H1 (cell line): ENCODE measurements at regions not wholly inside any gene's neighbourhood (a gene's known extent, or its start where the extent isn't known, plus 50 kb on each side); places are given as distances from the start of the nearest gene placed in this dataset.

Experiments used
- CTCF ChIA-PET: fragments of 300-600 bp; sonication (Branson Sonifier 250); formaldehyde crosslinking; loops from one replicate; lab custom pipeline; 2021; ENCODE audit not compliant: partially characterized antibody; lab: Charles Lee
- POLR2A ChIA-PET: fragments of 300-600 bp; sonication (Branson Sonifier 250); formaldehyde crosslinking; loops from one replicate; lab custom pipeline; 2021; ENCODE audit warnings: inconsistent platforms; ENCODE audit not compliant: partially characterized antibody; lab: Charles Lee
- DNase-seq, 2 experiments: peaks; one replicate each; pipeline versions ENCODE4 v3.0.0 to v3.0.0-alpha.2; 2010 to 2022; ENCODE audit warnings: low spot score in 2 of 2, low read depth in 1 of 2, mixed read lengths in 1 of 2
- FAIRE-seq: peaks from 2 replicates; lab custom pipeline; 2011; peaks lifted over from hg19 to GRCh38; lab: Jason Lieb, UNC
- H2AFZ ChIP-seq: 2 replicates; pipeline ENCODE4 v1.8.1; 2012; ENCODE audit warnings: low read length, inconsistent platforms
- H2AK5ac ChIP-seq: 2 replicates; pipeline ENCODE4 v1.6.1; 2013; ENCODE audit warnings: low read depth, low read length
- H2BK120ac ChIP-seq: replicated peaks from 2 replicates; pipeline ENCODE3; 2013; ENCODE audit warnings: low read depth, low read length, inconsistent platforms
- H2BK12ac ChIP-seq: 2 replicates; pipeline ENCODE4 v1.6.1; 2013; ENCODE audit warnings: low read depth, low read length
- H2BK15ac ChIP-seq: 2 replicates; pipeline ENCODE4 v1.6.1; 2013; ENCODE audit warnings: low read length
- H2BK20ac ChIP-seq: 2 replicates; pipeline ENCODE4 v1.6.1; 2013; ENCODE audit warnings: low read length
- H2BK5ac ChIP-seq: 2 replicates; pipeline ENCODE4 v1.6.1; 2013; ENCODE audit warnings: low read depth, low read length
- H3K14ac ChIP-seq: 2 replicates; pipeline ENCODE4 v1.6.1; 2013; ENCODE audit warnings: inconsistent platforms; ENCODE audit not compliant: insufficient read length
- H3K18ac ChIP-seq: 2 replicates; pipeline ENCODE4 v1.6.1; 2013; ENCODE audit warnings: low read length; ENCODE audit errors: extremely low read depth
- H3K23ac ChIP-seq: 2 replicates; pipeline ENCODE4 v1.6.1; 2013; ENCODE audit warnings: inconsistent platforms; ENCODE audit not compliant: insufficient read length
- H3K23me2 ChIP-seq: 2 replicates; pipeline ENCODE4 v1.6.1; 2013; ENCODE audit warnings: low read depth, low read length
- H3K27ac ChIP-seq: 2 replicates; pipeline ENCODE4 v1.6.1; 2011; ENCODE audit warnings: low read depth, low read length, inconsistent platforms
- H3K27me3 ChIP-seq, 4 experiments: replicated peaks in 1 of 4; 1 replicate in 1 of 4; 2 replicates in 3 of 4; pipeline versions ENCODE4 v1.6.1 to v1.8.1; 2011 to 2013; ENCODE audit warnings: low read length in 3 of 4, mild to moderate bottlenecking in 3 of 4, inconsistent platforms in 2 of 4, mixed read lengths in 2 of 4, moderate library complexity in 1 of 4; ENCODE audit not compliant: control insufficient read depth in 3 of 4, insufficient read depth in 3 of 4; ENCODE audit errors: extremely low read depth in 1 of 4
- H3K36me3 ChIP-seq, 4 experiments: 2 replicates each; pipeline versions ENCODE4 v1.6.1 to v1.8.1; 2011 to 2013; ENCODE audit warnings: mild to moderate bottlenecking in 4 of 4, low read length in 3 of 4, moderate library complexity in 2 of 4, control low read depth in 1 of 4, inconsistent platforms in 1 of 4; ENCODE audit not compliant: insufficient read depth in 4 of 4, control insufficient read depth in 2 of 4
- H3K4ac ChIP-seq: replicated peaks from 2 replicates; pipeline ENCODE3; 2013; ENCODE audit warnings: low read length, low read depth, mixed read lengths, inconsistent platforms; ENCODE audit not compliant: insufficient read length
- H3K4me1 ChIP-seq, 4 experiments: replicated peaks in 1 of 4; 1 replicate in 1 of 4; 2 replicates in 3 of 4; pipeline versions ENCODE4 v1.6.1 to v1.8.1; 2011 to 2013; ENCODE audit warnings: low read length in 3 of 4, inconsistent platforms in 2 of 4, mixed read lengths in 1 of 4; ENCODE audit not compliant: insufficient read depth in 4 of 4, control insufficient read depth in 3 of 4
- H3K4me2 ChIP-seq, 2 experiments: 2 replicates each; pipeline versions ENCODE4 v1.6.1 to v1.8.1; 2011 to 2013; ENCODE audit warnings: low read depth in 2 of 2, low read length in 2 of 2, control low read depth in 1 of 2, inconsistent platforms in 1 of 2, mild to moderate bottlenecking in 1 of 2; ENCODE audit not compliant: insufficient read depth in 1 of 2
- H3K4me3 ChIP-seq, 4 experiments: fragments of 200-600, 300-600 bp in 1 of 4; sonication (generic), shearing (Covaris generic), sonication (Bioruptor Twin) in 1 of 4; 2 replicates each; pipeline versions ENCODE4 v1.5.1 to v1.8.1; 2011 to 2016; ENCODE audit warnings: low read length in 4 of 4, low read depth in 3 of 4, control low read depth in 2 of 4, inconsistent platforms in 2 of 4, mild to moderate bottlenecking in 2 of 4, mixed read lengths in 1 of 4, moderate library complexity in 1 of 4; ENCODE audit not compliant: insufficient read depth in 2 of 4; ENCODE audit errors: extremely low read depth in 1 of 4
- H3K56ac ChIP-seq: replicated peaks from 2 replicates; pipeline ENCODE3; 2013; ENCODE audit warnings: low read depth, mild to moderate bottlenecking, mixed read lengths, low read length, inconsistent platforms; ENCODE audit not compliant: insufficient read length
- H3K79me1 ChIP-seq: 2 replicates; pipeline ENCODE4 v1.6.1; 2013; ENCODE audit warnings: low read depth, low read length, control low read depth
- H3K79me2 ChIP-seq, 2 experiments: 2 replicates each; pipeline versions ENCODE4 v1.6.1 to v1.8.1; 2012 to 2013; ENCODE audit warnings: low read length in 2 of 2, mild to moderate bottlenecking in 2 of 2, inconsistent platforms in 1 of 2; ENCODE audit not compliant: insufficient read depth in 2 of 2, control insufficient read depth in 1 of 2
- H3K9ac ChIP-seq, 4 experiments: replicated peaks in 1 of 4; 1 replicate in 1 of 4; 2 replicates in 3 of 4; pipeline versions ENCODE4 v1.6.1 to v1.8.1; 2011 to 2013; ENCODE audit warnings: low read depth in 3 of 4, low read length in 3 of 4, control low read depth in 2 of 4, mild to moderate bottlenecking in 2 of 4, moderate library complexity in 2 of 4, inconsistent platforms in 1 of 4; ENCODE audit errors: extremely low read depth in 1 of 4
- H3K9me3 ChIP-seq, 2 experiments: 2 replicates each; pipeline versions ENCODE4 v1.6.1 to v1.8.1; 2012 to 2013; ENCODE audit warnings: mild to moderate bottlenecking in 2 of 2, moderate library complexity in 2 of 2, control low read depth in 1 of 2, inconsistent platforms in 1 of 2, low read depth in 1 of 2, low read length in 1 of 2, mixed read lengths in 1 of 2; ENCODE audit not compliant: insufficient read depth in 2 of 2
- H4K20me1 ChIP-seq, 2 experiments: replicated peaks in 1 of 2; 2 replicates each; pipeline versions ENCODE3 to v1.8.1; 2011 to 2013; ENCODE audit warnings: inconsistent platforms in 2 of 2, low read length in 2 of 2, mild to moderate bottlenecking in 1 of 2; ENCODE audit not compliant: insufficient read depth in 2 of 2, control insufficient read depth in 1 of 2
- H4K5ac ChIP-seq: 2 replicates; pipeline ENCODE4 v1.6.1; 2013; ENCODE audit warnings: low read length, low read depth, mixed read lengths, inconsistent platforms; ENCODE audit not compliant: insufficient read length
- H4K8ac ChIP-seq: 2 replicates; pipeline ENCODE4 v1.8.0; 2013; ENCODE audit warnings: mild to moderate bottlenecking, moderate library complexity, low read length, inconsistent platforms; ENCODE audit not compliant: insufficient read depth; ENCODE audit errors: extremely low read depth
- H4K91ac ChIP-seq: replicated peaks from 2 replicates; pipeline ENCODE3; 2013; ENCODE audit warnings: low read length, mixed read lengths, inconsistent platforms; ENCODE audit not compliant: insufficient read length
- CEBPB ChIP-seq: IDR thresholded peaks from 2 replicates; pipeline ENCODE4 v1.6.1; 2012; ENCODE audit warnings: low read depth, low read length
- CTBP2 ChIP-seq: IDR thresholded peaks from 2 replicates; pipeline ENCODE4 v1.7.0; 2011; ENCODE audit warnings: borderline replicate concordance, mild to moderate bottlenecking, moderate library complexity, mixed read lengths, low read length; ENCODE audit not compliant: insufficient read depth, insufficient read length
- EP300 ChIP-seq, 2 experiments: IDR thresholded peaks; 1 replicate in 1 of 2; 2 replicates in 1 of 2; pipeline ENCODE4 v1.6.1; 2011 to 2012; ENCODE audit warnings: low read depth in 2 of 2, low read length in 2 of 2, mild to moderate bottlenecking in 2 of 2, borderline replicate concordance in 1 of 2, inconsistent platforms in 1 of 2, moderate library complexity in 1 of 2
- RBBP5 ChIP-seq: IDR thresholded peaks from 2 replicates; pipeline ENCODE4 v1.7.1; 2012; ENCODE audit warnings: low read depth, mild to moderate bottlenecking, inconsistent platforms, low read length, moderate library complexity, borderline replicate concordance
- WGBS, 2 experiments: shearing (Covaris generic) in 1 of 2; methylation state at CpG; one replicate each; pipeline versions ENCODE4 v1.1.6 to v1.1.7; 2013 to 2015; ENCODE audit warnings: low lambda C conversion rate in 2 of 2, mixed read lengths in 2 of 2, inconsistent platforms in 1 of 2, low coverage in 1 of 2, missing lambda C conversion rate in 1 of 2; ENCODE audit not compliant: insufficient replicate concordance in 2 of 2, insufficient coverage in 1 of 2, insufficient read length in 1 of 2; ENCODE audit errors: extremely low coverage in 1 of 2, missing lambda C conversion rate in 1 of 2; 5-methylcytosine and 5-hydroxymethylcytosine counted together

- POLR2A ChIA-PET: no interaction called here
- Histone ChIP-seq H3K18ac (no peak overlapping the region), H3K23me2 (no peaks in the 10 kb centered on the region), H3K79me2 (no peaks in the 10 kb centered on the region), H2BK15ac (no peak overlapping the region), H4K91ac (no peak overlapping the region), H3K9ac (no peak overlapping the region), H2BK120ac (no peak overlapping the region), H4K5ac (no peak overlapping the region), H2BK5ac (no peak overlapping the region), H3K14ac (no peak overlapping the region), H2AK5ac (no peak overlapping the region), H3K79me1 (no peaks in the 10 kb centered on the region), H2BK12ac (no peak overlapping the region), H3K27ac (no peak overlapping the region), H3K27me3 (no peaks in the 10 kb centered on the region), H3K9me3 (no peaks in the 10 kb centered on the region), H3K4ac (no peak overlapping the region), H3K4me1 (0 out of 7 replicates have a peak, but pooled peaks cover 0 to 3% (median 0%) of the 10 kb centered on the region in 4 experiments), H3K56ac (no peak overlapping the region), H2AFZ (no peak overlapping the region), H3K4me2 (no peak overlapping the region), H3K4me3 (no peak overlapping the region), H3K36me3 (no peaks in the 10 kb centered on the region), H4K8ac (no peak overlapping the region), H2BK20ac (no peak overlapping the region), H4K20me1 (no peaks in the 10 kb centered on the region), H3K23ac (no peak overlapping the region)
- no peak for FAIRE-seq
- CTCF ChIA-PET: interaction anchor here (0.7 to 1.3 kb wide), 2 partner anchors 27 to 232 kb away, joined by 3 read pairs; no protein-coding TSS in a partner anchor
- DNase-seq: no peak
- 92% methylated on average over 4 of the region's 4 CpGs; no CpG with 5 or more reads in 1 of the 2 experiments for WGBS, 2 experiments
- TF ChIP-seq CEBPB: no peak
- no peak for TF ChIP-seq CTBP2
- no peak for TF ChIP-seq EP300 (IDR thresholded peaks at IDR 0.05; ENCODE audit: borderline replicate concordance in 1 of 2, low read depth in 2 of 2, low read length in 2 of 2)
- no peak for TF ChIP-seq RBBP5
Observed at GRCh38 chr4:149985981-149986380, 92.3 kb upstream of the DCLK2 start.
